Tibial artery (tissue), 4 donors: ENCODE measurements at regions not wholly inside any gene's neighbourhood (a gene's known extent, or its start where the extent isn't known, plus 50 kb on each side); places are given as distances from the start of the nearest gene placed in this dataset.

Experiments
- DNase-seq, 2 donors: peaks; one replicate each; pipeline ENCODE4 v3.0.0-alpha.2; 2019
- H3K27ac ChIP-seq, 2 donors: fragments of 200-600 bp; sonication (generic) in 1 of 2; 1 replicate in 1 of 2; 2 replicates in 1 of 2; pipeline ENCODE4 v1.5.1; 2018 to 2019; ENCODE audit warnings: mild to moderate bottlenecking in 1 of 2
- H3K27me3 ChIP-seq, 2 donors: fragments of 200-600 bp; sonication (generic) in 1 of 2; one replicate each; pipeline versions ENCODE4 v1.5.1 to v1.6.0; 2016 to 2019
- H3K36me3 ChIP-seq, 3 donors: fragments of 200-600 bp; sonication (generic) in 2 of 3; one replicate each; pipeline ENCODE4 v1.5.1; 2016 to 2019; ENCODE audit warnings: mild to moderate bottlenecking in 2 of 3
- H3K4me1 ChIP-seq, 4 donors: fragments of 200-600 bp; sonication (generic) in 2 of 4; 1 replicate in 3 of 4; 2 replicates in 1 of 4; pipeline ENCODE4 v1.5.1; 2016 to 2019
- H3K4me3 ChIP-seq, 2 donors: fragments of 200-600 bp; sonication (generic) in 1 of 2; 1 replicate in 1 of 2; 2 replicates in 1 of 2; pipeline ENCODE4 v1.5.1; 2018 to 2019; ENCODE audit warnings: mild to moderate bottlenecking in 2 of 2
- H3K9me3 ChIP-seq, 3 donors: fragments of 200-600 bp; sonication (generic) in 1 of 3; one replicate each; pipeline ENCODE4 v1.5.1; 2016 to 2019
- intact Hi-C: fragments of 100-400 bp; cut with DNase I; formaldehyde crosslinking; loops from one replicate; pipeline ENCODE4 v1.15.0; 2023; ENCODE audit warnings: low total_unique reads
- TF ChIP-seq, protein P1 (sequence below), 2 experiments: fragments of 200-600 bp in 1 of 2; fragments of 450-650 bp in 1 of 2; IDR thresholded peaks; one replicate each; pipeline ENCODE4 v1.5.1; 2017 to 2019; ENCODE audit warnings: antibody characterized with exemption in 2 of 2, mild to moderate bottlenecking in 1 of 2, moderate library complexity in 1 of 2

DNA sequence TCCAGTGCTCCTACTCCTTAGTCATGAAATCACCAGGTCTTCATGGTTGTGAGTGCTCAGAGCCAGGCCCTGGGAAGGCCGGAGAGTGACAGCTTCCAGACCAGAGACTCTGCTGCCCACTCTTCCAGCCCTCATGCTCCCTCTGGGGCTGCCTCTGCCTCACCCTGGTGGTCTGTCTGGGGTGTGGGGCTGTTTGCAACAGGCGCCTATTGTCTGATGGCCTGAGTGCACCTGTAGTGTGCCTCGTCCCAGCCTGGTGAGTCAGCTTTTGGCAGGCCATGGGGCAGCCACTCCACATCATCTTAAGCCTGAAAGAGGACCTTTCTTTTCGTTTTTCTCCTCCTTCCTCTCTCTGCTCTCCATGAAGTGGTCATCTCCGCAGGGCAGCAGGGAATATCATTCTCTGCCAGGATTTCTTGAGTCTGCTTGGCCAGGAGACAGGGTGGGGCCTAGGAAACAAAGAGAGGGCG lies 173.8 kb downstream of the VEGFA start:
- Histone ChIP-seq H3K27me3 (no peaks in the 10 kb centered on the region), H3K4me3 (no peak overlapping the region), H3K36me3 (no peaks in the 10 kb centered on the region), H3K4me1 (no peaks in the 10 kb centered on the region), H3K27ac (no peak overlapping the region), H3K9me3 (peaks cover 0 to 12% (median 11%) of the 10 kb centered on the region in 3 donors)
- intact Hi-C loops: no loop called here
- TF ChIP-seq, protein P1, sequence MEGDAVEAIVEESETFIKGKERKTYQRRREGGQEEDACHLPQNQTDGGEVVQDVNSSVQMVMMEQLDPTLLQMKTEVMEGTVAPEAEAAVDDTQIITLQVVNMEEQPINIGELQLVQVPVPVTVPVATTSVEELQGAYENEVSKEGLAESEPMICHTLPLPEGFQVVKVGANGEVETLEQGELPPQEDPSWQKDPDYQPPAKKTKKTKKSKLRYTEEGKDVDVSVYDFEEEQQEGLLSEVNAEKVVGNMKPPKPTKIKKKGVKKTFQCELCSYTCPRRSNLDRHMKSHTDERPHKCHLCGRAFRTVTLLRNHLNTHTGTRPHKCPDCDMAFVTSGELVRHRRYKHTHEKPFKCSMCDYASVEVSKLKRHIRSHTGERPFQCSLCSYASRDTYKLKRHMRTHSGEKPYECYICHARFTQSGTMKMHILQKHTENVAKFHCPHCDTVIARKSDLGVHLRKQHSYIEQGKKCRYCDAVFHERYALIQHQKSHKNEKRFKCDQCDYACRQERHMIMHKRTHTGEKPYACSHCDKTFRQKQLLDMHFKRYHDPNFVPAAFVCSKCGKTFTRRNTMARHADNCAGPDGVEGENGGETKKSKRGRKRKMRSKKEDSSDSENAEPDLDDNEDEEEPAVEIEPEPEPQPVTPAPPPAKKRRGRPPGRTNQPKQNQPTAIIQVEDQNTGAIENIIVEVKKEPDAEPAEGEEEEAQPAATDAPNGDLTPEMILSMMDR (IDR thresholded peaks at IDR 0.05): no peak
- DNase-seq: peak in 1 of 2 donors; percentile 51

DNA sequence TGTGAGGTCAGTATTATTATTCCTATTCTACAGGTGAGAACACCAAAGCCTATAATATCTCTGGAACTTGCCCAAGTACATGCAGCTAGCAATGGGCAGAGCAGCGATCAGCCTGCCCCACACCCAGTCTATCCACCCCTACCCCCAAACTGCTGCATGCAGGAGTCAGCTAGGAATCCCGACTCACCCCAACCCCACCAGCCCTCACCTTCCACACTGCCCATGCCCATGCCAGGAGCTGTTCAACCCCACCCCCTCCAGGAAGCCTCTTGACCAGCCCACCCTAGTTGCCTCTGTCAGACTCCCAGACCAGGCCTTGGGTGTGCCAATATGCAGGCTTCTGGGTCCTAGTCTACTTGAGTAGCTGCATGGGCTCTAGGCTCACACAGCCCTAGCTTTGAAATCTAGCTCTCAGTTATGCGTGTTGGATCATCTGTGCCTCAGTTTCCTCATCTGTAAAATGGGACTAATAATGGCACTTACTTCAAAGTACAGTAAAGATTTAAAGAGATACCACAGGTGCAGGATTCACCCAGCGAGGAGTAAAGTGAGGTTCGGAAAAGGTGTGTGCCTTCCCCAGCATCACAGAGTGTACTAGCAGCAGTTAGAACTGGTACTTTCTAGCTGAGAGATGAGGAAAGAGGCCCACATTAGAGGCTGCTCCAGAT lies 173.2 kb downstream of the VEGFA start:
- Histone ChIP-seq H3K27ac (no peak overlapping the region), H3K4me3 (no peak overlapping the region), H3K27me3 (no peaks in the 10 kb centered on the region), H3K36me3 (no peaks in the 10 kb centered on the region), H3K4me1 (no peaks in the 10 kb centered on the region), H3K9me3 (peaks cover 0 to 12% (median 11%) of the 10 kb centered on the region in 3 donors)
- TF ChIP-seq, protein P1 (IDR thresholded peaks at IDR 0.05): no peak
- intact Hi-C loops: no loop called here
- DNase-seq: peak in 1 of 2 donors; percentile 32

DNA sequence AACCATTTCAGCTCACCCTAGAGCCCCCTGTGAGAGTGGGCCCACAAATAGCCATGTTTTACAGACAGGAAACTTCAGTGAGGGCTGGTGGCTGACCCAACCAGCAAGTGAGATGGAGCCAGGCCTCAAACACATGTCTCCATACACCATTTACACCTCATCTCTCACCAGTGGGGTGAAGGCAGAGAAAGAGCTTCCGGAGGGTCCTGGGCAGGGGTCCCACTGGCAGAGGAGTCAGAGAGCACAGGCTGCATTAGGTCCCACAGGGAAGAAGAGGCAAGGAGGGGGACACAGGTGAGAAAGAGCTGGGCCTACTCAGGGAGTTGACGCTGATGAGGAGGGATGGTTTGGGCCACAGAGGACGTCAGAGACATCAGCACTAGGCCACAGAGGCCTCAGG lies 172.6 kb downstream of the VEGFA start:
- intact Hi-C loops: no loop called here
- Histone ChIP-seq H3K36me3 (no peaks in the 10 kb centered on the region), H3K4me1 (no peaks in the 10 kb centered on the region), H3K9me3 (peaks cover 0 to 12% (median 11%) of the 10 kb centered on the region in 3 donors), H3K27me3 (no peaks in the 10 kb centered on the region), H3K4me3 (no peak overlapping the region), H3K27ac (no peak overlapping the region)
- TF ChIP-seq, protein P1 (IDR thresholded peaks at IDR 0.05): no peak
- DNase-seq: peak in 1 of 2 donors; percentile 33

DNA sequence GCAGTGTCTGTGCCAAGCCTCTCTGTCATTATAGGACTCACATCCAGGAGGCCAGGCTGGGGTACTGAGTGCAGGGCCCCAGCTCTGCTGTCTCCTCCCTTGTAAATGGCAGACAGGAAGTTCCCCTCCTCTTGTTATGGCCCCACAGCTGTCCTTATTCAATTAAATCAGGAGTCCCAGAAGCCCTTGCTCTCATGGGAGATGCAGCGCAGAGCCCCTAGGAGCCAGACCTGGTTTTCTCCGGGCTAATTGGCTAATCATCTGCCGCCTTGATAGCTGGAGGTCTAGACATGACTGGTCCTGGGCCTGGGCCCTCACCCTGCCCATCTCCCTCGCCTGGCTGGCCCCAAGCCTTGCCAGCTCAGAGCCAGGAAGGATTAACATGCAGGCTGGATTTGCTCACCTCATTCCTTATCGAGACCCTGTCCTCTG lies 172.0 kb downstream of the VEGFA start:
- no peak for DNase-seq
- Histone ChIP-seq H3K27ac (no peak overlapping the region), H3K9me3 (peaks cover 0 to 12% (median 11%) of the 10 kb centered on the region in 3 donors), H3K27me3 (no peaks in the 10 kb centered on the region), H3K4me1 (no peaks in the 10 kb centered on the region), H3K4me3 (no peak overlapping the region), H3K36me3 (no peaks in the 10 kb centered on the region)
- intact Hi-C loops: no loop called here
- TF ChIP-seq, protein P1 (IDR thresholded peaks at IDR 0.05): no peak

DNA sequence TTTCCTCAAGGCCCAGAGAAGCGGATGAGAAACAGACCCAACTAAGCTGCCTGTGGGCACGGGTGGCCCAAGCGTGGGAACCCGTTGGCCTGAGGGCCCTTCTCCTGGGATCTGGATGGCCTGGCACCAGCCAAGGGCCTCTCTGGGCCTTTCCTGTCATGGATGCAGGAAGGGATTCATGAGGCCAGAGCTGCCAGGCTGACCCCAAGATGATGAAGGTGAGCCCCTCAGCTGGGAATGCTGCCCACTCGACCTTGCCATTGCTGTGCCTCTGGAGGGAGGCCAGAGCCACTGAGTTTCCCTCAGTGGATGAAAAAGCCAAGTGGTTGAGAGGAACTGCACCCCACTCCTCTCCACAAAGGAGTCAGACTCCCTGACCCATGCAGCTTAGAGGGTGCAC lies 171.2 kb downstream of the VEGFA start:
- peak in 1 of 2 donors; percentile 38 for DNase-seq
- no peaks in the 10 kb centered on the region for H3K27me3 ChIP-seq
- intact Hi-C loops: no loop called here
- peaks cover 0 to 12% (median 11%) of the 10 kb centered on the region in 3 donors for H3K9me3 ChIP-seq
- no peaks in the 10 kb centered on the region for H3K4me1 ChIP-seq
- no peak overlapping the region for H3K4me3 ChIP-seq
- H3K27ac ChIP-seq: no peak overlapping the region
- TF ChIP-seq, protein P1 (IDR thresholded peaks at IDR 0.05): no peak
- H3K36me3 ChIP-seq: no peaks in the 10 kb centered on the region
